ENCODE measurements at regions not wholly inside any gene's neighbourhood (a gene's known extent, or its start where the extent isn't known, plus 50 kb on each side); places are given as distances from the start of the nearest gene placed in this dataset.

DNA sequence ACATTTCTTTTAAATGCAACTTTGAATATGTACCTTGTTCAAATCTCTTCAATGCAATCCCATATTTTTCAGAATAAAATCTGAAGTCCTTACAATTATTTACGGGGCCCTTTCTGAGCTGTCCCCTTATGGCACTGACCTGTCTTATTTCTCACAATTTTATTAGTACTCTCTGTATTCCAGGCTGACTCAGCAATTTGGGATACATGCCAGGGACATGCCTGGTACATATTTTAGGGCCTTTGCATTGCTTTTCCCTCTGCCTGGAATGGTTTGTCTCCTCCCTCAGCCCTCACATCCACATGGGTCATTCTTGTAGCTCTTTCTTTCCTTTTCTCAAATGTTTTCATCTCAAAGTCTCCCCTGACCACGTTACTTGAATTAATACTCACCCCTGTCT is 172.2 kb upstream of the TECRL start:
- TF ChIP-seq, protein P1, sequence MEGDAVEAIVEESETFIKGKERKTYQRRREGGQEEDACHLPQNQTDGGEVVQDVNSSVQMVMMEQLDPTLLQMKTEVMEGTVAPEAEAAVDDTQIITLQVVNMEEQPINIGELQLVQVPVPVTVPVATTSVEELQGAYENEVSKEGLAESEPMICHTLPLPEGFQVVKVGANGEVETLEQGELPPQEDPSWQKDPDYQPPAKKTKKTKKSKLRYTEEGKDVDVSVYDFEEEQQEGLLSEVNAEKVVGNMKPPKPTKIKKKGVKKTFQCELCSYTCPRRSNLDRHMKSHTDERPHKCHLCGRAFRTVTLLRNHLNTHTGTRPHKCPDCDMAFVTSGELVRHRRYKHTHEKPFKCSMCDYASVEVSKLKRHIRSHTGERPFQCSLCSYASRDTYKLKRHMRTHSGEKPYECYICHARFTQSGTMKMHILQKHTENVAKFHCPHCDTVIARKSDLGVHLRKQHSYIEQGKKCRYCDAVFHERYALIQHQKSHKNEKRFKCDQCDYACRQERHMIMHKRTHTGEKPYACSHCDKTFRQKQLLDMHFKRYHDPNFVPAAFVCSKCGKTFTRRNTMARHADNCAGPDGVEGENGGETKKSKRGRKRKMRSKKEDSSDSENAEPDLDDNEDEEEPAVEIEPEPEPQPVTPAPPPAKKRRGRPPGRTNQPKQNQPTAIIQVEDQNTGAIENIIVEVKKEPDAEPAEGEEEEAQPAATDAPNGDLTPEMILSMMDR (IDR thresholded peaks at IDR 0.05): no peak
- TF ChIP-seq POLR2A (IDR thresholded peaks at IDR 0.05): no peak

Measured in right lobe of liver (tissue), 4 donors.